ENCODE measurements at regions not wholly inside any gene's neighbourhood (a gene's known extent, or its start where the extent isn't known, plus 50 kb on each side); places are given as distances from the start of the nearest gene placed in this dataset.
"Not testable (repeated sequence)": the region's sequence is repeated elsewhere in the genome, so short reads cannot be mapped to it uniquely, and the experiment has no call there.

DNA sequence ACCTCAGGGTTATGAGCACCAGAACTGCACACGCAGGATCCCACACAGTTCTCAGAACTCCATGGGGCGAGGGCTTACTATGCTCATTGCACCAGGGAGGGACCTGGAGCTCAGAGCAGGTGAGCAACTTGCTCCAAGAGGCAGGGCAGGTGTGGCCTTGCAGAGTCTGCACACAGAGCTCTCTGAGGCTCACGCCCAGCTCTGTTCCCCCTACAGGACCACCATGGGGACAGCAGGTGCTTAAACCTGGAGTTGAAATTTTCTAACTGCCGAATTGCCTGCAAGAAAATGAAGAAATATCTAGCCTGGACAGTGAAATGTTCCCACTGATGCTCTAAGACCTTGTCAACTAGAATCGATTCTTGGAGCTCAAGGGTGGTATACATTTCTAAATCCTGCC is 49.9 kb upstream of the MSMB start:
- H3K9ac ChIP-seq (ENCODE audit: low read depth in 1 of 2, low read length in 2 of 2); H3K4me3 ChIP-seq (ENCODE audit: low read depth in 1 of 2, low read length in 2 of 2); H3K27ac ChIP-seq (ENCODE audit: low read depth, low read length); H3K36me3 ChIP-seq (ENCODE audit: control insufficient read depth in 1 of 2, insufficient read depth in 2 of 2, low read length in 2 of 2); H3K9me3 ChIP-seq (ENCODE audit: control insufficient read depth in 1 of 2, low read length in 2 of 2); H3K27me3 ChIP-seq (ENCODE audit: control insufficient read depth in 1 of 2, insufficient read depth in 2 of 2, low read length in 2 of 2): not testable (repeated sequence)
- H3K4me1 ChIP-seq (ENCODE audit: control insufficient read depth in 1 of 2, insufficient read depth in 2 of 2, low read length in 2 of 2): peaks cover 0 to 20% of the 10 kb centered on the region in 2 donors

DNA sequence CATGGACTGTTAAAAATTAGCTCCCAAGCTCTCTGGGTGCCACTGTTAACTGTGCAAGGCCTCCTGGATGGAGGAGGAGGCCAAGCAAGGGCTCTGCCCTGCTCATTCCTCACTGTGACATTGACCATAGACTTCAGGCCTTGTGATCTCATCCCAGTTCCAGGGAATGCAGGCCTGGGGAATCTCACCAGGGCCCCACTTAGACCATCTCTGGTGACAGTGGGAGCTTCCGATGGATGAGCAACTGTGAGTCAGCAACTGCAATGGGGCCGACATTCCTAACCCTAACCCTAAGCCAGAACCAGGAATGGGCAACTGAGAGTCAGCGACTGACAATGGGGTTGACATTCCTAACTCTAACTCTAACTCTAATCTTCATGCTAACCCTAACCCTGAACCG is 50.4 kb upstream of the MSMB start:
- H3K27ac ChIP-seq (ENCODE audit: low read depth, low read length): no peak overlapping the region
- no peak overlapping the region for H3K4me3 ChIP-seq (ENCODE audit: low read depth in 1 of 2, low read length in 2 of 2)
- peaks cover 0 to 16% of the 10 kb centered on the region in 2 donors for H3K4me1 ChIP-seq (ENCODE audit: control insufficient read depth in 1 of 2, insufficient read depth in 2 of 2, low read length in 2 of 2)
- H3K27me3 ChIP-seq (ENCODE audit: control insufficient read depth in 1 of 2, insufficient read depth in 2 of 2, low read length in 2 of 2): no peaks in the 10 kb centered on the region
- no peaks in the 10 kb centered on the region for H3K36me3 ChIP-seq (ENCODE audit: control insufficient read depth in 1 of 2, insufficient read depth in 2 of 2, low read length in 2 of 2)
- no peak overlapping the region for H3K9ac ChIP-seq (ENCODE audit: low read depth in 1 of 2, low read length in 2 of 2)
- H3K9me3 ChIP-seq (ENCODE audit: control insufficient read depth in 1 of 2, low read length in 2 of 2): no peaks in the 10 kb centered on the region

DNA sequence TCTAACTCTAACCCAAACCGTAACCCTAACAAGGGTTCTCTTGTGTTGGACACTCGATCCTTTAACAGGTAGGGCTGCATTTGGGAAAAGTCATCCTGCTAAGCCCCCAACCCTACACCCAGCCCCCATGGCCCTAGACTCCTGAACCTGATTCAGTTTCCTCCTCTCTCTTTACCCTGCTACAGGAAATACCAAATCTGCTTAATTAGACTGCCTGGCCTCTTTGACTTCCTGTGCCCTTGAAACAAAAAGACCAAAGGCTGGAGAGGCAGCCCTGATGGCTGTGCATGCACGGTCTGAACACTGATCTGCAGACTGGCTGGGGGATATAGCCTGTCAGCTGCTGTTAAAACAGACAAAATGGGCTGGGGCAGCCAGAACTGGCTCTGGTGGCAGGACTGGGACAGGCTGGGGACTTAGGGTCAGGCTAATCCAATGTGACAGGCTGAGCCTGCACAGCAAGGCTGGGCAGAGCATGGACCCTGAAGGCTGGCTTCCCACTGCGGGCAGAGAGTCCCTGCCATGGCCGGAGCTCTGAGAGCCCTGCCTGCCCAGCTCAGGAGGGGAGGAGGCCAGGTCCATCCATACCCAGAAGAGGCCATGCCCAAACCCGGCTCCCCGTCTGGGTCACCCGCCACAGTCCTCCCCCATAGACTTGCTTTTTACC is 51.0 kb upstream of the MSMB start:
- Histone ChIP-seq H3K4me1 (ENCODE audit: control insufficient read depth in 1 of 2, insufficient read depth in 2 of 2, low read length in 2 of 2) (peaks cover 0 to 10% of the 10 kb centered on the region in 2 donors), H3K9ac (ENCODE audit: low read depth in 1 of 2, low read length in 2 of 2) (no peak overlapping the region), H3K36me3 (ENCODE audit: control insufficient read depth in 1 of 2, insufficient read depth in 2 of 2, low read length in 2 of 2) (no peaks in the 10 kb centered on the region), H3K27ac (ENCODE audit: low read depth, low read length) (no peak overlapping the region), H3K9me3 (ENCODE audit: control insufficient read depth in 1 of 2, low read length in 2 of 2) (no peaks in the 10 kb centered on the region), H3K4me3 (ENCODE audit: low read depth in 1 of 2, low read length in 2 of 2) (no peak overlapping the region), H3K27me3 (ENCODE audit: control insufficient read depth in 1 of 2, insufficient read depth in 2 of 2, low read length in 2 of 2) (no peaks in the 10 kb centered on the region)

- H3K9me3 ChIP-seq (ENCODE audit: control insufficient read depth in 1 of 2, low read length in 2 of 2): no peaks in the 10 kb centered on the region
- H3K36me3 ChIP-seq (ENCODE audit: control insufficient read depth in 1 of 2, insufficient read depth in 2 of 2, low read length in 2 of 2): no peaks in the 10 kb centered on the region
- no peak overlapping the region for H3K27ac ChIP-seq (ENCODE audit: low read depth, low read length)
- H3K4me3 ChIP-seq (ENCODE audit: low read depth in 1 of 2, low read length in 2 of 2): no peak overlapping the region
- H3K4me1 ChIP-seq (ENCODE audit: control insufficient read depth in 1 of 2, insufficient read depth in 2 of 2, low read length in 2 of 2): peaks cover 0 to 6% of the 10 kb centered on the region in 2 donors
- H3K27me3 ChIP-seq (ENCODE audit: control insufficient read depth in 1 of 2, insufficient read depth in 2 of 2, low read length in 2 of 2): no peaks in the 10 kb centered on the region
- no peak overlapping the region for H3K9ac ChIP-seq (ENCODE audit: low read depth in 1 of 2, low read length in 2 of 2)
Observed at GRCh38 chr10:46097576-46098317, 51.7 kb upstream of the MSMB start.

GRCh38 chr10:46098386-46098785 is 52.3 kb upstream of the MSMB start:
- no peaks in the 10 kb centered on the region for H3K27me3 ChIP-seq (ENCODE audit: control insufficient read depth in 1 of 2, insufficient read depth in 2 of 2, low read length in 2 of 2)
- H3K9ac ChIP-seq (ENCODE audit: low read depth in 1 of 2, low read length in 2 of 2): no peak overlapping the region
- no peak overlapping the region for H3K4me3 ChIP-seq (ENCODE audit: low read depth in 1 of 2, low read length in 2 of 2)
- no peaks in the 10 kb centered on the region for H3K9me3 ChIP-seq (ENCODE audit: control insufficient read depth in 1 of 2, low read length in 2 of 2)
- H3K4me1 ChIP-seq (ENCODE audit: control insufficient read depth in 1 of 2, insufficient read depth in 2 of 2, low read length in 2 of 2): no peaks in the 10 kb centered on the region
- no peaks in the 10 kb centered on the region for H3K36me3 ChIP-seq (ENCODE audit: control insufficient read depth in 1 of 2, insufficient read depth in 2 of 2, low read length in 2 of 2)
- H3K27ac ChIP-seq (ENCODE audit: low read depth, low read length): no peak overlapping the region

- H3K9ac ChIP-seq (ENCODE audit: low read depth in 1 of 2, low read length in 2 of 2); H3K4me1 ChIP-seq (ENCODE audit: control insufficient read depth in 1 of 2, insufficient read depth in 2 of 2, low read length in 2 of 2); H3K9me3 ChIP-seq (ENCODE audit: control insufficient read depth in 1 of 2, low read length in 2 of 2); H3K36me3 ChIP-seq (ENCODE audit: control insufficient read depth in 1 of 2, insufficient read depth in 2 of 2, low read length in 2 of 2); H3K27ac ChIP-seq (ENCODE audit: low read depth, low read length); H3K27me3 ChIP-seq (ENCODE audit: control insufficient read depth in 1 of 2, insufficient read depth in 2 of 2, low read length in 2 of 2); H3K4me3 ChIP-seq (ENCODE audit: low read depth in 1 of 2, low read length in 2 of 2): not testable (repeated sequence)
Observed at GRCh38 chr10:46098925-46099324, 52.9 kb upstream of the MSMB start.

DNA sequence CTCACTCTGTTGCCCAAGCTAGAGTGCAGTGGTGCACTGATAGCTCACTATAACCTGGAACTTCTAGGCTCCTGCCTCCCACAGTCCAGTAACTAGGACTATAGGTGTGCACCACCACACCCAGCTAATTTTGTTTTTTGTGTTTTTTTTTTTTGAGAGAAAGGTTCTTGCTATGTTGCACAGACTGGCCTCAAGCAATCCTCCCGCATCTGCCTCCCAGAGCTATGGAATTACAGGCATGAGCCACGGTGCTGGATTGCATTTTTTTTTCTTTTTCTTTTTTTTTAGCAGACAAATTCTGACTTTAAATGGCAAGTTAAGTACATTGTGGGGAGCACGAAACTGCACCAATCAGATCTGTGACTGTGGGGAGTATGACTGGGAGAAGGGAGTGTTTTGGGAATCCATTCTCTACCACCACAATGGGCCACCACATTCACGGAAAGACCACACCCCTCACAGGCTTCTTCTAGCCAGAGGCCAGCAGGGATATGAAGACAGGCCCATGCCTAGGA is 58.1 kb upstream of the MSMB start:
- peaks cover 0 to 7% of the 10 kb centered on the region in 2 donors for H3K27me3 ChIP-seq (ENCODE audit: control insufficient read depth in 1 of 2, insufficient read depth in 2 of 2, low read length in 2 of 2)
- peaks cover 8% of the 10 kb centered on the region in 2 donors for H3K4me1 ChIP-seq (ENCODE audit: control insufficient read depth in 1 of 2, insufficient read depth in 2 of 2, low read length in 2 of 2)
- H3K9me3 ChIP-seq (ENCODE audit: control insufficient read depth in 1 of 2, low read length in 2 of 2): no peaks in the 10 kb centered on the region
- no peaks in the 10 kb centered on the region for H3K36me3 ChIP-seq (ENCODE audit: control insufficient read depth in 1 of 2, insufficient read depth in 2 of 2, low read length in 2 of 2)
- no peak overlapping the region for H3K9ac ChIP-seq (ENCODE audit: low read depth in 1 of 2, low read length in 2 of 2)
- no peak overlapping the region for H3K27ac ChIP-seq (ENCODE audit: low read depth, low read length)
- H3K4me3 ChIP-seq (ENCODE audit: low read depth in 1 of 2, low read length in 2 of 2): no peak overlapping the region

- not testable (repeated sequence) for H3K27me3 ChIP-seq (ENCODE audit: control insufficient read depth in 1 of 2, insufficient read depth in 2 of 2, low read length in 2 of 2); H3K9ac ChIP-seq (ENCODE audit: low read depth in 1 of 2, low read length in 2 of 2); H3K27ac ChIP-seq (ENCODE audit: low read depth, low read length); H3K9me3 ChIP-seq (ENCODE audit: control insufficient read depth in 1 of 2, low read length in 2 of 2); H3K4me1 ChIP-seq (ENCODE audit: control insufficient read depth in 1 of 2, insufficient read depth in 2 of 2, low read length in 2 of 2); H3K4me3 ChIP-seq (ENCODE audit: low read depth in 1 of 2, low read length in 2 of 2); H3K36me3 ChIP-seq (ENCODE audit: control insufficient read depth in 1 of 2, insufficient read depth in 2 of 2, low read length in 2 of 2)
Observed at GRCh38 chr10:46105416-46105815, 59.3 kb upstream of the MSMB start.

DNA sequence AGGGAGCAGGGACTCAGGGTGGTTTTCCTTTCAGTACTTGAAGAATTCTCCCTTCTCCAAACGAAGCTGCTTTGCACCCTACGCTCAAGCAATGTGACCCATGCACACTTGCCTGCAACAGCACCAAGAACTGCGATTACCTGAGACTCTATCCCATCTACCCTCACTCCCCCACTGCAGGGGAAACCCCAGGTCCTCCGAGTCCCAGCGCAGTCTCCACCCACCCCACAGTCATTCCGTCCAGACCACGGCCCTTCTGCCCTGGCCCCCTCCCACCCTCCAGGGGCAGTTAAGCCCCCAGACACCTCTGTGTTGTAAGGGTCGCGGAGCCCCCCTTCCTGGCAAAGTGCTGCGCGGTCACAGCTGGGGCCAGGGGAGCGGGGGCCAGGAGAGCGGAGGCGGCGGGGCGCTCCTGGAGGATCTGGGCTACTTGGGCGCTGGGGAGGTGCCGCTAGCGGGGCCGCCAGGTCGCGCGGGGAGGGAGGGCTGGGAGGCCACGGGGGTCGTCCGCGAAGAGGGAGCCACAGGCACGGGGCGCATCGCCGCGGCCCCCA is 59.9 kb upstream of the MSMB start:
- H3K36me3 ChIP-seq (ENCODE audit: control insufficient read depth in 1 of 2, insufficient read depth in 2 of 2, low read length in 2 of 2); H3K27ac ChIP-seq (ENCODE audit: low read depth, low read length); H3K9me3 ChIP-seq (ENCODE audit: control insufficient read depth in 1 of 2, low read length in 2 of 2); H3K27me3 ChIP-seq (ENCODE audit: control insufficient read depth in 1 of 2, insufficient read depth in 2 of 2, low read length in 2 of 2); H3K4me1 ChIP-seq (ENCODE audit: control insufficient read depth in 1 of 2, insufficient read depth in 2 of 2, low read length in 2 of 2); H3K9ac ChIP-seq (ENCODE audit: low read depth in 1 of 2, low read length in 2 of 2): not testable (repeated sequence)
- peak overlapping the region; percentile 56 to 70 for H3K4me3 ChIP-seq (ENCODE audit: low read depth in 1 of 2, low read length in 2 of 2)

DNA sequence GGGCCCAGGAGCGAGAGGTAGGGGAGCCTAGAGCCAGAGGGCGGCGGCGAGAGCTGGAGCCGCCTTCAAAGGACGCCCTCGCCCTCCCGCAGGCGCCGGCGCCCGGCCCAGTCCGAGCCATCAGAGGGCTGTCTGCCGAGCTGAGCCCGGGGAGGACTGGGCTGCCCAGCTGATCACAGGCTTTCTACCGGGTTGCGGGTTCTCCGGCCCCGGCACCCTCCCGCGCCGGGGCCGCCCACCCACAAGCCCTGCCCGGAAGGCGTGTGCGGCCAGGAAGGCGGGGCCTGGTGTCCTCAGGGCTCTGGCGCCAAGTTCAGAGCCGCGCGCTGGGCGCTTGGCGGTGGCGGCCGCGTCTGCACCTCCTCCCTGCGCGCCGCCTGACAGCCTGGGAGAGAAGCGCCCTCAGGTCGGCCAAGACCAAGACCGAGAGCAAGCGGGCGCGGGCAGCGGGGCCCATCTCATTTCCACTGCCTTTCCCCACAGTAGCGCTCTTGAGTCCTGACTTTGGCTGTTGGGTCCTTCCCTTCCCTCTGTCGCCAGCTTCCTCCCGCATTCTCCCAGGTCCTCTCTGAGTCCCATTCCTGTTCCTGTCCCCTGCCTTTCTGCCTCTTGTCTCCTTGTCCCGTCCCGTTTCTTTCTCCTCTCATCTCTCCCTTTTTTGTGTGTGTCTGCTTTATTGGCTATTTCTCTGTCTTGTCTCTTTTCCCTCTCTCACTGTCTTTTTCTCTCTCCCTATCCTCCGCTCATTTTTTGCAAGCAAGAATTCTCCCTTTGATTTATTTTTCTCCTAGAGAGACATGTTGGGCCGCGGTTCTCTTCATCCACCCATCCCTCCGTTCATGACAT is 60.6 kb upstream of the MSMB start:
- Histone ChIP-seq H3K27me3 (ENCODE audit: control insufficient read depth in 1 of 2, insufficient read depth in 2 of 2, low read length in 2 of 2) (peaks cover 0 to 7% of the 10 kb centered on the region in 2 donors), H3K36me3 (ENCODE audit: control insufficient read depth in 1 of 2, insufficient read depth in 2 of 2, low read length in 2 of 2) (no peaks in the 10 kb centered on the region), H3K27ac (ENCODE audit: low read depth, low read length) (no peak overlapping the region), H3K4me1 (ENCODE audit: control insufficient read depth in 1 of 2, insufficient read depth in 2 of 2, low read length in 2 of 2) (peaks cover 8% of the 10 kb centered on the region in 2 donors), H3K9ac (ENCODE audit: low read depth in 1 of 2, low read length in 2 of 2) (peak overlapping the region; percentile 5 to 49), H3K4me3 (ENCODE audit: low read depth in 1 of 2, low read length in 2 of 2) (peak overlapping the region; percentile 56 to 70), H3K9me3 (ENCODE audit: control insufficient read depth in 1 of 2, low read length in 2 of 2) (no peaks in the 10 kb centered on the region)

Measured in duodenal mucosa (tissue), 2 donors.